Transverse colon (tissue), 4 donors: ENCODE measurements at regions not wholly inside any gene's neighbourhood (a gene's known extent, or its start where the extent isn't known, plus 50 kb on each side); places are given as distances from the start of the nearest gene placed in this dataset.
"Not testable (repeated sequence)": the region's sequence is repeated elsewhere in the genome, so short reads cannot be mapped to it uniquely, and the experiment has no call there.

Experiments used
- DNase-seq: peaks from one replicate; pipeline ENCODE4 v3.0.0-alpha.2; 2019
- H3K27ac ChIP-seq, 4 donors: fragments of 200-600 bp; sonication (generic); 2 replicates each; pipeline ENCODE4 v1.5.1; 2016 to 2018; ENCODE audit warnings: inconsistent platforms in 4 of 4
- H3K27me3 ChIP-seq: fragments of 200-600 bp; sonication (generic); 2 replicates; pipeline ENCODE4 v1.5.1; 2017; ENCODE audit warnings: inconsistent platforms
- H3K36me3 ChIP-seq, 4 donors: fragments of 200-600 bp; sonication (generic); 2 replicates each; pipeline ENCODE4 v1.5.1; 2017 to 2019; ENCODE audit warnings: inconsistent platforms in 4 of 4
- H3K4me1 ChIP-seq, 4 donors: fragments of 200-600 bp; sonication (generic); 2 replicates each; pipeline ENCODE4 v1.5.1; 2017 to 2020; ENCODE audit warnings: inconsistent platforms in 4 of 4
- H3K4me3 ChIP-seq, 4 donors: fragments of 200-600 bp; sonication (generic); 1 replicate in 1 of 4; 2 replicates in 3 of 4; pipeline versions ENCODE4 v1.5.1 to v1.6.1; 2017 to 2019; ENCODE audit warnings: inconsistent platforms in 4 of 4
- H3K9me3 ChIP-seq, 2 donors: fragments of 200-600 bp; sonication (generic); 2 replicates each; pipeline ENCODE4 v1.5.1; 2017 to 2019; ENCODE audit warnings: inconsistent platforms in 2 of 2
- EP300 ChIP-seq: sonication (generic); formaldehyde crosslinking; IDR thresholded peaks from one replicate; pipeline ENCODE4 v1.6.1; 2017; ENCODE audit warnings: antibody characterized with exemption, low read depth
- POLR2A ChIP-seq: fragments of 450-650 bp; IDR thresholded peaks from one replicate; pipeline ENCODE4 v1.6.1; 2016; ENCODE audit warnings: antibody characterized with exemption, mild to moderate bottlenecking, moderate library complexity
- POLR2AphosphoS5 ChIP-seq, 3 donors: sonication (generic); formaldehyde crosslinking; IDR thresholded peaks; one replicate each; pipeline ENCODE4 v1.6.1; 2016; ENCODE audit warnings: antibody characterized with exemption in 3 of 3
- WGBS, 2 donors: methylation state at CpG; one replicate each; pipeline ENCODE4 v1.1.5; 2018; ENCODE audit warnings: low coverage in 1 of 2; 5-methylcytosine and 5-hydroxymethylcytosine counted together
- in situ Hi-C, 4 donors: fragments of 200-750 bp; cut with MboI; loops; one replicate each; pipeline versions ENCODE4 v1.15.0 to v1.15.1; 2017; ENCODE audit warnings: low sequenced_read_pairs in 3 of 4, low pct_ligation_motif_present in 1 of 4, low pct_unique_long_range_greater_than_20kb in 1 of 4
- intact Hi-C: fragments of 100-400 bp; cut with DNase I; formaldehyde crosslinking; loops from one replicate; pipeline ENCODE4 v1.15.1; 2023; ENCODE audit warnings: low total_unique reads
- TF ChIP-seq, protein P1 (sequence below), 5 experiments: fragments of 200-600 bp in 3 of 5; fragments of 450-650 bp in 2 of 5; sonication (generic) in 3 of 5; IDR thresholded peaks; 1 replicate in 2 of 5; 2 replicates in 3 of 5; pipeline ENCODE4 v1.5.1; 2016 to 2017; ENCODE audit warnings: antibody characterized with exemption in 5 of 5, inconsistent platforms in 3 of 5, mild to moderate bottlenecking in 2 of 5, moderate library complexity in 1 of 5

DNA sequence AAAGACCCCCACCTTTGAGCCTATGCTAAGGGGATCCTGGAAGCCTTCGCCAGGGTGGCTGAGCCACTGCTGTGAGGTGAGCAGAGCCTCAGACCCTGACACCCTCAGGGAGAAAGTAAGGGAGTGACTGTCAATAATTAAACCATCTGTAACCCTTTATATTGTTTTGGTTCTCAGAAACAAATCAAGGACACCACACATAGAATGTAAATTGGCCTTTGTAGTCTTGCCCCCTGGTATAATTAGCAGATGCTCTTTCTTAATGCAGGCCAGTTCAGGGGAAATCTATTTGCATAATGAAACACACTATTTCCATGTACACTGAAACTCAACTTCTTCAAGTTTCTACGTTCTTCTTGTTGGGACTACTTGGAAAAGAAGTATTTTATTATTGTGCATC is 127.7 kb upstream of the EDNRB start:
- intact Hi-C loops = no loop called here
- no peaks in the 10 kb centered on the region for H3K4me1 ChIP-seq
- in situ Hi-C loops = no loop called here
- no peak overlapping the region for H3K27ac ChIP-seq
- WGBS, 2 donors = 0 to 28% methylated on average over 1 to 2 of the region's 2 CpGs
- H3K9me3 ChIP-seq = no peaks in the 10 kb centered on the region
- TF ChIP-seq, protein P1, sequence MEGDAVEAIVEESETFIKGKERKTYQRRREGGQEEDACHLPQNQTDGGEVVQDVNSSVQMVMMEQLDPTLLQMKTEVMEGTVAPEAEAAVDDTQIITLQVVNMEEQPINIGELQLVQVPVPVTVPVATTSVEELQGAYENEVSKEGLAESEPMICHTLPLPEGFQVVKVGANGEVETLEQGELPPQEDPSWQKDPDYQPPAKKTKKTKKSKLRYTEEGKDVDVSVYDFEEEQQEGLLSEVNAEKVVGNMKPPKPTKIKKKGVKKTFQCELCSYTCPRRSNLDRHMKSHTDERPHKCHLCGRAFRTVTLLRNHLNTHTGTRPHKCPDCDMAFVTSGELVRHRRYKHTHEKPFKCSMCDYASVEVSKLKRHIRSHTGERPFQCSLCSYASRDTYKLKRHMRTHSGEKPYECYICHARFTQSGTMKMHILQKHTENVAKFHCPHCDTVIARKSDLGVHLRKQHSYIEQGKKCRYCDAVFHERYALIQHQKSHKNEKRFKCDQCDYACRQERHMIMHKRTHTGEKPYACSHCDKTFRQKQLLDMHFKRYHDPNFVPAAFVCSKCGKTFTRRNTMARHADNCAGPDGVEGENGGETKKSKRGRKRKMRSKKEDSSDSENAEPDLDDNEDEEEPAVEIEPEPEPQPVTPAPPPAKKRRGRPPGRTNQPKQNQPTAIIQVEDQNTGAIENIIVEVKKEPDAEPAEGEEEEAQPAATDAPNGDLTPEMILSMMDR (IDR thresholded peaks at IDR 0.05) = no peak
- TF ChIP-seq POLR2A (no peak), POLR2AphosphoS5 (IDR thresholded peaks at IDR 0.05) (no peak), EP300 (no peak)
- H3K27me3 ChIP-seq = no peaks in the 10 kb centered on the region
- no peak overlapping the region for H3K4me3 ChIP-seq
- no peaks in the 10 kb centered on the region for H3K36me3 ChIP-seq
- no peak for DNase-seq

DNA sequence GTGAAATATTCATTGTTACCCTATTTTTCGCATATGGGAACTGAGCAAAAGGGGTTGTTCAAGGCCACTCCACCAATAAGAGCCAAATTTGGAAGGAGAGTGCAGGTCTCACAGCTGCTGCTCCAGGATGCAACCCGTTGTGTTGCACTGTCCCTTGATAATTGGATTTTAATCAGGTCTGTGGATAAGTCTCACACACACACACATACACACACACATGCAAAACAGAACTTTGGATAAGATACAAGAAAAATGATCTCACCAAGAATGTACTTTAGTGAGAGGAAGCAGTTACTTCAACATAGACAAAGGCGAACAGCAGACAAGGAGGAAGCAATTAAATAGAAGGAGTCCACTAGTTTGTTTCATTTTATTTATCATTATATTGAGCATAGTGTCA is 127.3 kb upstream of the EDNRB start:
- no peak overlapping the region for H3K27ac ChIP-seq
- H3K27me3 ChIP-seq = no peaks in the 10 kb centered on the region
- no peak overlapping the region for H3K4me3 ChIP-seq
- DNase-seq = no peak
- no peaks in the 10 kb centered on the region for H3K36me3 ChIP-seq
- H3K9me3 ChIP-seq = no peaks in the 10 kb centered on the region
- in situ Hi-C loops = no loop called here
- TF ChIP-seq, protein P1 (IDR thresholded peaks at IDR 0.05) = no peak
- TF ChIP-seq POLR2A (no peak), EP300 (no peak), POLR2AphosphoS5 (IDR thresholded peaks at IDR 0.05) (no peak)
- 23 to 37% methylated on average over 3 of the region's 3 CpGs for WGBS, 2 donors
- H3K4me1 ChIP-seq = no peaks in the 10 kb centered on the region
- intact Hi-C loops = no loop called here

DNA sequence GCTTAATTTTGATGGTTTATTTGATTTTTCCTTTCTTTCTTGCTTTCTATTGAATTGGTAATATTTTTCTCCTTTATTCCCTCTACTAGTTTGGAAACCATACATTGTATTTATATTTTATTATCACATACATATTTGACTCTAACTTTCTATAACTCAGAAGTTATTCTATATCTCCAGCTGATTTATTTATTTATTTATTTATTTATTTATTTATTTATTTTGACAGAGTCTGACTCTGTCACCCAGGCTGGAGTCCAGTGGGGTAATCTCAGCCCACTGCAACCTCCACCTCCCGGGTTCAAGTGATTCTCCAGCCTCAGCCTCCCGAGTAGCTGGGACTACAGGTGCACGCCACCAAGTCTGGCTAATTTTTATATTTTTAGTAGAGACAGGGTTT is 122.7 kb upstream of the EDNRB start:
- H3K4me1 ChIP-seq, H3K4me3 ChIP-seq, H3K9me3 ChIP-seq, in situ Hi-C loops, H3K27ac ChIP-seq, H3K36me3 ChIP-seq, DNase-seq, H3K27me3 ChIP-seq, intact Hi-C loops: not testable (repeated sequence)
- 97 to 98% methylated on average over 3 of the region's 3 CpGs for WGBS, 2 donors

- in situ Hi-C loops (no loop called here), intact Hi-C loops (no loop called here)
- WGBS, 2 donors = 77 to 82% methylated on average over 3 to 4 of the region's 4 CpGs
Observed at GRCh38 chr13:78040205-78040830, 121.7 kb upstream of the EDNRB start.

More at GRCh38 chr13:78040205-78040830, 121.7 kb upstream of the EDNRB start:
- Histone ChIP-seq H3K4me1 (no peaks in the 10 kb centered on the region), H3K27me3 (no peaks in the 10 kb centered on the region), H3K4me3 (no peak overlapping the region), H3K27ac (no peak overlapping the region), H3K36me3 (no peaks in the 10 kb centered on the region), H3K9me3 (no peaks in the 10 kb centered on the region)
- TF ChIP-seq, protein P1 (IDR thresholded peaks at IDR 0.05) = no peak
- TF ChIP-seq EP300 (no peak), POLR2AphosphoS5 (IDR thresholded peaks at IDR 0.05) (no peak), POLR2A (no peak)
- DNase-seq = no peak
